H1 (cell line): ENCODE measurements at regions not wholly inside any gene's neighbourhood (a gene's known extent, or its start where the extent isn't known, plus 50 kb on each side); places are given as distances from the start of the nearest gene placed in this dataset.

Source experiments
- CTCF ChIA-PET: fragments of 300-600 bp; sonication (Branson Sonifier 250); formaldehyde crosslinking; loops from one replicate; lab custom pipeline; 2021; ENCODE audit not compliant: partially characterized antibody; lab: Charles Lee
- POLR2A ChIA-PET: fragments of 300-600 bp; sonication (Branson Sonifier 250); formaldehyde crosslinking; loops from one replicate; lab custom pipeline; 2021; ENCODE audit warnings: inconsistent platforms; ENCODE audit not compliant: partially characterized antibody; lab: Charles Lee
- DNase-seq, 2 experiments: peaks; one replicate each; pipeline versions ENCODE4 v3.0.0 to v3.0.0-alpha.2; 2010 to 2022; ENCODE audit warnings: low spot score in 2 of 2, low read depth in 1 of 2, mixed read lengths in 1 of 2
- FAIRE-seq: peaks from 2 replicates; lab custom pipeline; 2011; peaks lifted over from hg19 to GRCh38; lab: Jason Lieb, UNC
- H2AFZ ChIP-seq: 2 replicates; pipeline ENCODE4 v1.8.1; 2012; ENCODE audit warnings: low read length, inconsistent platforms
- H2AK5ac ChIP-seq: 2 replicates; pipeline ENCODE4 v1.6.1; 2013; ENCODE audit warnings: low read depth, low read length
- H2BK120ac ChIP-seq: replicated peaks from 2 replicates; pipeline ENCODE3; 2013; ENCODE audit warnings: low read depth, low read length, inconsistent platforms
- H2BK12ac ChIP-seq: 2 replicates; pipeline ENCODE4 v1.6.1; 2013; ENCODE audit warnings: low read depth, low read length
- H2BK15ac ChIP-seq: 2 replicates; pipeline ENCODE4 v1.6.1; 2013; ENCODE audit warnings: low read length
- H2BK20ac ChIP-seq: 2 replicates; pipeline ENCODE4 v1.6.1; 2013; ENCODE audit warnings: low read length
- H2BK5ac ChIP-seq: 2 replicates; pipeline ENCODE4 v1.6.1; 2013; ENCODE audit warnings: low read depth, low read length
- H3K14ac ChIP-seq: 2 replicates; pipeline ENCODE4 v1.6.1; 2013; ENCODE audit warnings: inconsistent platforms; ENCODE audit not compliant: insufficient read length
- H3K18ac ChIP-seq: 2 replicates; pipeline ENCODE4 v1.6.1; 2013; ENCODE audit warnings: low read length; ENCODE audit errors: extremely low read depth
- H3K23ac ChIP-seq: 2 replicates; pipeline ENCODE4 v1.6.1; 2013; ENCODE audit warnings: inconsistent platforms; ENCODE audit not compliant: insufficient read length
- H3K23me2 ChIP-seq: 2 replicates; pipeline ENCODE4 v1.6.1; 2013; ENCODE audit warnings: low read depth, low read length
- H3K27ac ChIP-seq: 2 replicates; pipeline ENCODE4 v1.6.1; 2011; ENCODE audit warnings: low read depth, low read length, inconsistent platforms
- H3K27me3 ChIP-seq, 4 experiments: replicated peaks in 1 of 4; 1 replicate in 1 of 4; 2 replicates in 3 of 4; pipeline versions ENCODE4 v1.6.1 to v1.8.1; 2011 to 2013; ENCODE audit warnings: low read length in 3 of 4, mild to moderate bottlenecking in 3 of 4, inconsistent platforms in 2 of 4, mixed read lengths in 2 of 4, moderate library complexity in 1 of 4; ENCODE audit not compliant: control insufficient read depth in 3 of 4, insufficient read depth in 3 of 4; ENCODE audit errors: extremely low read depth in 1 of 4
- H3K36me3 ChIP-seq, 4 experiments: 2 replicates each; pipeline versions ENCODE4 v1.6.1 to v1.8.1; 2011 to 2013; ENCODE audit warnings: mild to moderate bottlenecking in 4 of 4, low read length in 3 of 4, moderate library complexity in 2 of 4, control low read depth in 1 of 4, inconsistent platforms in 1 of 4; ENCODE audit not compliant: insufficient read depth in 4 of 4, control insufficient read depth in 2 of 4
- H3K4ac ChIP-seq: replicated peaks from 2 replicates; pipeline ENCODE3; 2013; ENCODE audit warnings: low read length, low read depth, mixed read lengths, inconsistent platforms; ENCODE audit not compliant: insufficient read length
- H3K4me1 ChIP-seq, 4 experiments: replicated peaks in 1 of 4; 1 replicate in 1 of 4; 2 replicates in 3 of 4; pipeline versions ENCODE4 v1.6.1 to v1.8.1; 2011 to 2013; ENCODE audit warnings: low read length in 3 of 4, inconsistent platforms in 2 of 4, mixed read lengths in 1 of 4; ENCODE audit not compliant: insufficient read depth in 4 of 4, control insufficient read depth in 3 of 4
- H3K4me2 ChIP-seq, 2 experiments: 2 replicates each; pipeline versions ENCODE4 v1.6.1 to v1.8.1; 2011 to 2013; ENCODE audit warnings: low read depth in 2 of 2, low read length in 2 of 2, control low read depth in 1 of 2, inconsistent platforms in 1 of 2, mild to moderate bottlenecking in 1 of 2; ENCODE audit not compliant: insufficient read depth in 1 of 2
- H3K4me3 ChIP-seq, 4 experiments: fragments of 200-600, 300-600 bp in 1 of 4; sonication (generic), shearing (Covaris generic), sonication (Bioruptor Twin) in 1 of 4; 2 replicates each; pipeline versions ENCODE4 v1.5.1 to v1.8.1; 2011 to 2016; ENCODE audit warnings: low read length in 4 of 4, low read depth in 3 of 4, control low read depth in 2 of 4, inconsistent platforms in 2 of 4, mild to moderate bottlenecking in 2 of 4, mixed read lengths in 1 of 4, moderate library complexity in 1 of 4; ENCODE audit not compliant: insufficient read depth in 2 of 4; ENCODE audit errors: extremely low read depth in 1 of 4
- H3K56ac ChIP-seq: replicated peaks from 2 replicates; pipeline ENCODE3; 2013; ENCODE audit warnings: low read depth, mild to moderate bottlenecking, mixed read lengths, low read length, inconsistent platforms; ENCODE audit not compliant: insufficient read length
- H3K79me1 ChIP-seq: 2 replicates; pipeline ENCODE4 v1.6.1; 2013; ENCODE audit warnings: low read depth, low read length, control low read depth
- H3K79me2 ChIP-seq, 2 experiments: 2 replicates each; pipeline versions ENCODE4 v1.6.1 to v1.8.1; 2012 to 2013; ENCODE audit warnings: low read length in 2 of 2, mild to moderate bottlenecking in 2 of 2, inconsistent platforms in 1 of 2; ENCODE audit not compliant: insufficient read depth in 2 of 2, control insufficient read depth in 1 of 2
- H3K9ac ChIP-seq, 4 experiments: replicated peaks in 1 of 4; 1 replicate in 1 of 4; 2 replicates in 3 of 4; pipeline versions ENCODE4 v1.6.1 to v1.8.1; 2011 to 2013; ENCODE audit warnings: low read depth in 3 of 4, low read length in 3 of 4, control low read depth in 2 of 4, mild to moderate bottlenecking in 2 of 4, moderate library complexity in 2 of 4, inconsistent platforms in 1 of 4; ENCODE audit errors: extremely low read depth in 1 of 4
- H3K9me3 ChIP-seq, 2 experiments: 2 replicates each; pipeline versions ENCODE4 v1.6.1 to v1.8.1; 2012 to 2013; ENCODE audit warnings: mild to moderate bottlenecking in 2 of 2, moderate library complexity in 2 of 2, control low read depth in 1 of 2, inconsistent platforms in 1 of 2, low read depth in 1 of 2, low read length in 1 of 2, mixed read lengths in 1 of 2; ENCODE audit not compliant: insufficient read depth in 2 of 2
- H4K20me1 ChIP-seq, 2 experiments: replicated peaks in 1 of 2; 2 replicates each; pipeline versions ENCODE3 to v1.8.1; 2011 to 2013; ENCODE audit warnings: inconsistent platforms in 2 of 2, low read length in 2 of 2, mild to moderate bottlenecking in 1 of 2; ENCODE audit not compliant: insufficient read depth in 2 of 2, control insufficient read depth in 1 of 2
- H4K5ac ChIP-seq: 2 replicates; pipeline ENCODE4 v1.6.1; 2013; ENCODE audit warnings: low read length, low read depth, mixed read lengths, inconsistent platforms; ENCODE audit not compliant: insufficient read length
- H4K8ac ChIP-seq: 2 replicates; pipeline ENCODE4 v1.8.0; 2013; ENCODE audit warnings: mild to moderate bottlenecking, moderate library complexity, low read length, inconsistent platforms; ENCODE audit not compliant: insufficient read depth; ENCODE audit errors: extremely low read depth
- H4K91ac ChIP-seq: replicated peaks from 2 replicates; pipeline ENCODE3; 2013; ENCODE audit warnings: low read length, mixed read lengths, inconsistent platforms; ENCODE audit not compliant: insufficient read length
- CBX5 ChIP-seq: fragments of 300-800, 300-1000 bp; sonication (generic); IDR thresholded peaks from 2 replicates; pipeline ENCODE4 v1.7.1; 2016; ENCODE audit warnings: antibody characterized with exemption, low read length, low read depth
- RAD21 ChIP-seq, 2 experiments: IDR thresholded peaks in 1 of 2; conservative IDR thresholded peaks in 1 of 2; 2 replicates each; pipeline ENCODE4 v1.6.1; 2011; ENCODE audit warnings: low read depth in 2 of 2, low read length in 2 of 2, improper control_type of control experiment in 1 of 2, inconsistent platforms in 1 of 2, mild to moderate bottlenecking in 1 of 2, moderate library complexity in 1 of 2
- RFX5 ChIP-seq: IDR thresholded peaks from 2 replicates; pipeline ENCODE4 v1.6.1; 2011; ENCODE audit warnings: low read depth, low read length, improper control_type of control experiment, borderline replicate concordance
- WGBS, 2 experiments: shearing (Covaris generic) in 1 of 2; methylation state at CpG; one replicate each; pipeline versions ENCODE4 v1.1.6 to v1.1.7; 2013 to 2015; ENCODE audit warnings: low lambda C conversion rate in 2 of 2, mixed read lengths in 2 of 2, inconsistent platforms in 1 of 2, low coverage in 1 of 2, missing lambda C conversion rate in 1 of 2; ENCODE audit not compliant: insufficient replicate concordance in 2 of 2, insufficient coverage in 1 of 2, insufficient read length in 1 of 2; ENCODE audit errors: extremely low coverage in 1 of 2, missing lambda C conversion rate in 1 of 2; 5-methylcytosine and 5-hydroxymethylcytosine counted together
- TF ChIP-seq, protein P1 (sequence below), 3 experiments: IDR thresholded peaks; 1 replicate in 2 of 3; 2 replicates in 1 of 3; pipeline versions ENCODE4 v1.5.1 to v1.6.1; 2011; ENCODE audit warnings: low read length in 3 of 3, mild to moderate bottlenecking in 3 of 3, inconsistent platforms in 2 of 3, low read depth in 1 of 3, moderate library complexity in 1 of 3; ENCODE audit not compliant: insufficient read depth in 1 of 3; ENCODE audit errors: control extremely low read depth in 1 of 3

GRCh38 chr12:24012528-24012927, 63.1 kb upstream of the SOX5 start:
- H2AFZ ChIP-seq: no peak overlapping the region
- no peak overlapping the region for H4K5ac ChIP-seq
- TF ChIP-seq, protein P1, sequence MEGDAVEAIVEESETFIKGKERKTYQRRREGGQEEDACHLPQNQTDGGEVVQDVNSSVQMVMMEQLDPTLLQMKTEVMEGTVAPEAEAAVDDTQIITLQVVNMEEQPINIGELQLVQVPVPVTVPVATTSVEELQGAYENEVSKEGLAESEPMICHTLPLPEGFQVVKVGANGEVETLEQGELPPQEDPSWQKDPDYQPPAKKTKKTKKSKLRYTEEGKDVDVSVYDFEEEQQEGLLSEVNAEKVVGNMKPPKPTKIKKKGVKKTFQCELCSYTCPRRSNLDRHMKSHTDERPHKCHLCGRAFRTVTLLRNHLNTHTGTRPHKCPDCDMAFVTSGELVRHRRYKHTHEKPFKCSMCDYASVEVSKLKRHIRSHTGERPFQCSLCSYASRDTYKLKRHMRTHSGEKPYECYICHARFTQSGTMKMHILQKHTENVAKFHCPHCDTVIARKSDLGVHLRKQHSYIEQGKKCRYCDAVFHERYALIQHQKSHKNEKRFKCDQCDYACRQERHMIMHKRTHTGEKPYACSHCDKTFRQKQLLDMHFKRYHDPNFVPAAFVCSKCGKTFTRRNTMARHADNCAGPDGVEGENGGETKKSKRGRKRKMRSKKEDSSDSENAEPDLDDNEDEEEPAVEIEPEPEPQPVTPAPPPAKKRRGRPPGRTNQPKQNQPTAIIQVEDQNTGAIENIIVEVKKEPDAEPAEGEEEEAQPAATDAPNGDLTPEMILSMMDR (IDR thresholded peaks at IDR 0.05; ENCODE audit: control extremely low read depth in 1 of 3, insufficient read depth in 1 of 3, low read depth in 1 of 3, low read length in 3 of 3): peak in 1 of 3 experiments; percentile 22; a peak in 1 of 4 replicates
- TF ChIP-seq RAD21 (IDR thresholded peaks at IDR 0.05 in 1 of 2, conservative IDR thresholded peaks at IDR 0.05 in 1 of 2; ENCODE audit: low read depth in 2 of 2, low read length in 2 of 2) (peak; percentile 49), RFX5 (no peak), CBX5 (no peak)
- H4K20me1 ChIP-seq: no peaks in the 10 kb centered on the region
- H3K9ac ChIP-seq: no peak overlapping the region
- H3K36me3 ChIP-seq: no peaks in the 10 kb centered on the region
- H2BK5ac ChIP-seq: no peak overlapping the region
- no peak overlapping the region for H3K4me2 ChIP-seq
- no peak overlapping the region for H2BK12ac ChIP-seq
- no peak overlapping the region for H2BK120ac ChIP-seq
- H3K27ac ChIP-seq: no peak overlapping the region
- no peak overlapping the region for H2BK20ac ChIP-seq
- H3K23me2 ChIP-seq: no peaks in the 10 kb centered on the region
- H4K8ac ChIP-seq: no peak overlapping the region
- no peak overlapping the region for H3K4ac ChIP-seq
- H2AK5ac ChIP-seq: no peak overlapping the region
- H3K79me2 ChIP-seq: no peaks in the 10 kb centered on the region
- no peak overlapping the region for H3K23ac ChIP-seq
- no peak overlapping the region for H3K4me3 ChIP-seq
- no peaks in the 10 kb centered on the region for H3K9me3 ChIP-seq
- H3K18ac ChIP-seq: no peak overlapping the region
- no peak for DNase-seq
- no peak overlapping the region for H2BK15ac ChIP-seq
- H3K27me3 ChIP-seq: peaks cover 15 to 30% (median 18%) of the 10 kb centered on the region in 4 experiments
- POLR2A ChIA-PET: no interaction called here
- FAIRE-seq: no peak
- CTCF ChIA-PET: interaction anchor here (0.6 to 3.1 kb wide), 4 partner anchors 13 to 776 kb away, joined by 3 to 10 read pairs (median 4); no protein-coding TSS in a partner anchor
- 93% methylated on average over 1 of the region's 1 CpG; no CpG with 5 or more reads in 1 of the 2 experiments for WGBS, 2 experiments
- no peak overlapping the region for H3K56ac ChIP-seq
- H3K14ac ChIP-seq: no peak overlapping the region
- H3K4me1 ChIP-seq: peaks cover 0 to 4% (median 0%) of the 10 kb centered on the region in 4 experiments; a peak in 3 of 7 replicates
- no peaks in the 10 kb centered on the region; the same call in 1 of the 2 replicates for H3K79me1 ChIP-seq
- no peak overlapping the region for H4K91ac ChIP-seq
